ENCODE measurements at regions not wholly inside any gene's neighbourhood (a gene's known extent, or its start where the extent isn't known, plus 50 kb on each side); places are given as distances from the start of the nearest gene placed in this dataset.

- TF ChIP-seq, protein P1, sequence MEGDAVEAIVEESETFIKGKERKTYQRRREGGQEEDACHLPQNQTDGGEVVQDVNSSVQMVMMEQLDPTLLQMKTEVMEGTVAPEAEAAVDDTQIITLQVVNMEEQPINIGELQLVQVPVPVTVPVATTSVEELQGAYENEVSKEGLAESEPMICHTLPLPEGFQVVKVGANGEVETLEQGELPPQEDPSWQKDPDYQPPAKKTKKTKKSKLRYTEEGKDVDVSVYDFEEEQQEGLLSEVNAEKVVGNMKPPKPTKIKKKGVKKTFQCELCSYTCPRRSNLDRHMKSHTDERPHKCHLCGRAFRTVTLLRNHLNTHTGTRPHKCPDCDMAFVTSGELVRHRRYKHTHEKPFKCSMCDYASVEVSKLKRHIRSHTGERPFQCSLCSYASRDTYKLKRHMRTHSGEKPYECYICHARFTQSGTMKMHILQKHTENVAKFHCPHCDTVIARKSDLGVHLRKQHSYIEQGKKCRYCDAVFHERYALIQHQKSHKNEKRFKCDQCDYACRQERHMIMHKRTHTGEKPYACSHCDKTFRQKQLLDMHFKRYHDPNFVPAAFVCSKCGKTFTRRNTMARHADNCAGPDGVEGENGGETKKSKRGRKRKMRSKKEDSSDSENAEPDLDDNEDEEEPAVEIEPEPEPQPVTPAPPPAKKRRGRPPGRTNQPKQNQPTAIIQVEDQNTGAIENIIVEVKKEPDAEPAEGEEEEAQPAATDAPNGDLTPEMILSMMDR (conservative IDR thresholded peaks at IDR 0.05; ENCODE audit: low read depth in 2 of 2): no peak
- no peak for TF ChIP-seq EZH2 (IDR thresholded peaks at IDR 0.05; ENCODE audit: low read depth, unreplicated experiment)
- TF ChIP-seq EZH2phosphoT487 (IDR thresholded peaks at IDR 0.05; ENCODE audit: unreplicated experiment): no peak
- no peak for TF ChIP-seq POLR2AphosphoS5 (IDR thresholded peaks at IDR 0.05; ENCODE audit: low read depth)
- TF ChIP-seq, protein P2, sequence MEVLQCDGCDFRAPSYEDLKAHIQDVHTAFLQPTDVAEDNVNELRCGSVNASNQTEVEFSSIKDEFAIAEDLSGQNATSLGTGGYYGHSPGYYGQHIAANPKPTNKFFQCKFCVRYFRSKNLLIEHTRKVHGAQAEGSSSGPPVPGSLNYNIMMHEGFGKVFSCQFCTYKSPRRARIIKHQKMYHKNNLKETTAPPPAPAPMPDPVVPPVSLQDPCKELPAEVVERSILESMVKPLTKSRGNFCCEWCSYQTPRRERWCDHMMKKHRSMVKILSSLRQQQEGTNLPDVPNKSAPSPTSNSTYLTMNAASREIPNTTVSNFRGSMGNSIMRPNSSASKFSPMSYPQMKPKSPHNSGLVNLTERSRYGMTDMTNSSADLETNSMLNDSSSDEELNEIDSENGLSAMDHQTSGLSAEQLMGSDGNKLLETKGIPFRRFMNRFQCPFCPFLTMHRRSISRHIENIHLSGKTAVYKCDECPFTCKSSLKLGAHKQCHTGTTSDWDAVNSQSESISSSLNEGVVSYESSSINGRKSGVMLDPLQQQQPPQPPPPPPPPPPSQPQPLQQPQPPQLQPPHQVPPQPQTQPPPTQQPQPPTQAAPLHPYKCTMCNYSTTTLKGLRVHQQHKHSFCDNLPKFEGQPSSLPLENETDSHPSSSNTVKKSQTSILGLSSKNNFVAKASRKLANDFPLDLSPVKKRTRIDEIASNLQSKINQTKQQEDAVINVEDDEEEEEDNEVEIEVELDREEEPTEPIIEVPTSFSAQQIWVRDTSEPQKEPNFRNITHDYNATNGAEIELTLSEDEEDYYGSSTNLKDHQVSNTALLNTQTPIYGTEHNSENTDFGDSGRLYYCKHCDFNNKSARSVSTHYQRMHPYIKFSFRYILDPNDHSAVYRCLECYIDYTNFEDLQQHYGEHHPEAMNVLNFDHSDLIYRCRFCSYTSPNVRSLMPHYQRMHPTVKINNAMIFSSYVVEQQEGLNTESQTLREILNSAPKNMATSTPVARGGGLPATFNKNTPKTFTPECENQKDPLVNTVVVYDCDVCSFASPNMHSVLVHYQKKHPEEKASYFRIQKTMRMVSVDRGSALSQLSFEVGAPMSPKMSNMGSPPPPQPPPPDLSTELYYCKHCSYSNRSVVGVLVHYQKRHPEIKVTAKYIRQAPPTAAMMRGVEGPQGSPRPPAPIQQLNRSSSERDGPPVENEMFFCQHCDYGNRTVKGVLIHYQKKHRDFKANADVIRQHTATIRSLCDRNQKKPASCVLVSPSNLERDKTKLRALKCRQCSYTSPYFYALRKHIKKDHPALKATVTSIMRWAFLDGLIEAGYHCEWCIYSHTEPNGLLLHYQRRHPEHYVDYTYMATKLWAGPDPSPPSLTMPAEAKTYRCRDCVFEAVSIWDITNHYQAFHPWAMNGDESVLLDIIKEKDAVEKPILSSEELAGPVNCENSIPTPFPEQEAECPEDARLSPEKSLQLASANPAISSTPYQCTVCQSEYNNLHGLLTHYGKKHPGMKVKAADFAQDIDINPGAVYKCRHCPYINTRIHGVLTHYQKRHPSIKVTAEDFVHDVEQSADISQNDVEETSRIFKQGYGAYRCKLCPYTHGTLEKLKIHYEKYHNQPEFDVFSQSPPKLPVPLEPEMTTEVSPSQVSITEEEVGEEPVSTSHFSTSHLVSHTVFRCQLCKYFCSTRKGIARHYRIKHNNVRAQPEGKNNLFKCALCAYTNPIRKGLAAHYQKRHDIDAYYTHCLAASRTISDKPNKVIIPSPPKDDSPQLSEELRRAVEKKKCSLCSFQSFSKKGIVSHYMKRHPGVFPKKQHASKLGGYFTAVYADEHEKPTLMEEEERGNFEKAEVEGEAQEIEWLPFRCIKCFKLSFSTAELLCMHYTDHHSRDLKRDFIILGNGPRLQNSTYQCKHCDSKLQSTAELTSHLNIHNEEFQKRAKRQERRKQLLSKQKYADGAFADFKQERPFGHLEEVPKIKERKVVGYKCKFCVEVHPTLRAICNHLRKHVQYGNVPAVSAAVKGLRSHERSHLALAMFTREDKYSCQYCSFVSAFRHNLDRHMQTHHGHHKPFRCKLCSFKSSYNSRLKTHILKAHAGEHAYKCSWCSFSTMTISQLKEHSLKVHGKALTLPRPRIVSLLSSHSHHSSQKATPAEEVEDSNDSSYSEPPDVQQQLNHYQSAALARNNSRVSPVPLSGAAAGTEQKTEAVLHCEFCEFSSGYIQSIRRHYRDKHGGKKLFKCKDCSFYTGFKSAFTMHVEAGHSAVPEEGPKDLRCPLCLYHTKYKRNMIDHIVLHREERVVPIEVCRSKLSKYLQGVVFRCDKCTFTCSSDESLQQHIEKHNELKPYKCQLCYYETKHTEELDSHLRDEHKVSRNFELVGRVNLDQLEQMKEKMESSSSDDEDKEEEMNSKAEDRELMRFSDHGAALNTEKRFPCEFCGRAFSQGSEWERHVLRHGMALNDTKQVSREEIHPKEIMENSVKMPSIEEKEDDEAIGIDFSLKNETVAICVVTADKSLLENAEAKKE (CRISPR knock-in tag; IDR thresholded peaks at IDR 0.05): no peak
Measured at GRCh38 chr15:95106801-95107200, 875.4 kb downstream of the MCTP2 start.
